ENCODE measurements at regions not wholly inside any gene's neighbourhood (a gene's known extent, or its start where the extent isn't known, plus 50 kb on each side); places are given as distances from the start of the nearest gene placed in this dataset.

- no peak for TF ChIP-seq CTCF (IDR thresholded peaks at IDR 0.05)
- no peak for TF ChIP-seq POLR2A (IDR thresholded peaks at IDR 0.05)
- no peak for TF ChIP-seq EP300 (IDR thresholded peaks at IDR 0.05)
Measured at GRCh38 chr6:102520966-102521365, 1127.5 kb downstream of the GRIK2 start.
